Activated CD8-positive, alpha-beta memory T cell treated with anti-CD3 and anti-CD28 coated beads for 4 hours (primary cell): ENCODE measurements at regions not wholly inside any gene's neighbourhood (a gene's known extent, or its start where the extent isn't known, plus 50 kb on each side); places are given as distances from the start of the nearest gene placed in this dataset.
"Not testable (repeated sequence)": the region's sequence is repeated elsewhere in the genome, so short reads cannot be mapped to it uniquely, and the experiment has no call there.

Source experiments
- DNase-seq, 2 donors: peaks; one replicate each; pipeline ENCODE4 v3.0.0-alpha.2; 2020; ENCODE audit warnings: low read depth in 2 of 2

DNA sequence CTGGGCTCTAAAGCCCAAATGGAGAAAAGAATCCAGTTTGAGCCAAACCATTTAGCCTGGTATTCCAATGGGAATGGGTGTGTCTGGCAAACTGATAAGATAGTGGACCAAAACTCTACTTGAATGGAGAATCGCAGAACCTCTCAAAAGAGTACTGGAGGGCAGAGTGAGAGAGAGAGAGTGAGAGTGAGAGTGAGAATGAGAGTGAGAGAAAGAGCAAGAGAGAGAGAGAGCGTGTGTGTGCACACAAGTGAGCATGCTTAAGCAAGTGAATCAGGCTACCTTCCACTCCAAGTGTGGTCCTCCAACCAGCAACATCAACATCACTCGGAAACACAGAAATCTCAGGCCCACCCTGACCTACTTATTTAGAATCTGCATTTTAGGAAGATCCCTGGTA is 58.8 kb downstream of the UQCRFS1 start:
- no peak for DNase-seq

DNA sequence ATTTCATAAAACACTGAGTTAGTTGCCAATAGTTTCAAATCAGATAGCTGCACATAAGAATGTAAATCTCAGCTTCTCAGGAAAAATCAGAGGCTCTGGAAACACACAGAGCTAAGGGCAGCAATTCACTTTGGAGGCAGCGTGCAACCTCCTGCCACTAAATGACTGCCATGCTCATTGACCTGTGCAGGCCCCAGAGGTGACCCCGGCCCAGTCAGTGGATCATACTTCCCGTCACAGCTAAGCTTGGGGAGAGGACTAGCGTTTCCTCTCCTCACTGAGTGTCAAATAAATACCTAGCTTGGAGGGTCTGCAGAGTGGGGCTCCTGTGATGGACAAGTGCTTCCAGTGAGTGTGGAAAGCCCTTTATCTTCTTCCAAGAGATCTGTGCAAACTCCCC is 67.2 kb downstream of the UQCRFS1 start:
- no peak for DNase-seq

DNA sequence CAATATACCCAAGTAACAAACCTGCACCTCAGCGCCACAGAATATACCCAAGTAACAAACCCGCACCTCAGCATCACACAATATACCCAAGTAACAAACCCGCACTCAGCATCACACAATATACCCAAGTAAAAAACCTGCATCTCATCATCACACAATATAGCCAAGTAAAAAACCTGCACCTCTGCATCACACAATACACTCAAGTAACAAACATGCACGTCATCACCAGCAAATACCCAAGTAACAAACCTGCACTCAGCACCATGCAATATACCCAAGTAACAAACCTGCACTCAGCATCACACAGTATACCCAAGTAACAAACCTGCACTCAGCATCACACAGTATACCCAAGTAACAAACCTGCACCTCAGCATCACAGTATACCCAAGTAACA is 69.8 kb downstream of the UQCRFS1 start:
- no peak for DNase-seq

DNA sequence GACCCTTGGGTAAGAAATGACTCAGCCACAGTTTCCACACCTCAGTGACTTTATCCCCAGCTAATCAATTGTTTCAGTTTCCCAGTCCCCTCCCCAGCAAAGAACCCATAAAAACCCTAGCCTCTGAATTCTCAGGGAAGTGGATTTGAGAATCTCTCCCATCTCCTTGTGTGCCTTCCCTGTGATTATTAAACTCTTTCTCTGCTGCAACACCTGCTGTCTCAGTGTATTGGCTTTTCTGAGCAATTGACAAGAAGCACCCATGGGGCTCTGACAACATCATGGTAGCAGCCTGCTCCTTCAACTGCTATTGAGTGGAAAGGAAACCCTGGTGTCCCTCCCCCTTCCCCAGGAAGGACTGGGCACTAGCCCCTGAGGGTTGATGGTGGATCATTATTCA is 73.7 kb downstream of the UQCRFS1 start:
- no peak for DNase-seq

DNA sequence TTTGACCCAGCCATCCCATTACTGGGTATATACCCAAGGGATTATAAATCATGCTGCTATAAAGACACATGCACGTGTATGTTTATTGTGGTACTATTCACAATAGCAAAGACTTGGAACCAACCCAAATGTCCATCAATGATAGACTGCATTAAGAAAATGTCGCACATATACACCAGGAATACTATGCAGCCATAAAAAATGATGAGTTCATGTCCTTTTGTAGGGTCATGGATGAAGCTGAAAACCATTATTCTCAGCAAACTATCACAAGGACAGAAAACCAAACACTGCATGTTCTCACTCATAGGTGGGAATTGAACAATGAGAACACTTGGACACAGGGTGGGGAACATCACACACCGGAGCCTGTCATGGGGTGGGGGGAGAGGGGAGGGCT is 74.7 kb downstream of the UQCRFS1 start:
- DNase-seq: not testable (repeated sequence)

DNA sequence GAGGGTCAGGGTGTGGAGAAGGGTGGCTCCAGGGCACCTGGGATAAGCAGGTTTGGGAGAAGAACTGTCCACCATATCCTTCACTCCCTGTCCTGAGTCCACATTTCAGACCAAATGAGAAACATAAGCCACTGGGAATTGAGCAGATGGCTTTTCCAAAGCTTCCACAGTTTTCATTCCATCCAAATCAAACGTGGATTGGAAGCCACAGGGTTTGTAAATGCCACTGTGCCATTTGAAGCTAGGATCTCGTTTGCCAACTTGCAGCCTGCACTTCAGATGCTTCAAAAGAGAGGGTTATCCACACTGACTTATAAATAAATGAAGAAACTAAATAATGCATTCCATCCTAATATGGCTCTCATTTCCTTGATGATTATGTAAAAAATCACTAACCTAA is 81.5 kb downstream of the UQCRFS1 start:
- no peak for DNase-seq

- DNase-seq: no peak
Measured at GRCh38 chr19:29129148-29129547, 83.8 kb downstream of the UQCRFS1 start.

DNA sequence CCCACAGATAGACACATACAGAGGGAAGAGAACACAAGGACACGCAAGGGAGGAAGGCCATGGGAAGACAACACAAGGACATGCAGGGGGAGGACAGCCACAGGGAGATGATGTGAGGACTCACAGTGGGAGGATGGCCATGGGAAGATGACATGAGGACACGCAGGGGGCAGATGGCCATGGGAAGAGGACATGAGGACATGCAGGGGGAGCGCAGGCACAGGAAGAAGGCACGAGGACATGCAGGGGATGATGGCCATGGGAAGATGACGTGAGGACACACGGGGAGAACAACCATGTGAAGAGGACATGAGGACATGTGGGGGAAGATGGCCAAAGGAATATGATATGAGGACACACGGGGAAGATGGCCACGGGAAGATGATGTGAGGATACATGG is 84.7 kb downstream of the UQCRFS1 start:
- DNase-seq: no peak

GRCh38 chr19:29122185-29122584 is 90.8 kb downstream of the UQCRFS1 start:
- DNase-seq: no peak

DNA sequence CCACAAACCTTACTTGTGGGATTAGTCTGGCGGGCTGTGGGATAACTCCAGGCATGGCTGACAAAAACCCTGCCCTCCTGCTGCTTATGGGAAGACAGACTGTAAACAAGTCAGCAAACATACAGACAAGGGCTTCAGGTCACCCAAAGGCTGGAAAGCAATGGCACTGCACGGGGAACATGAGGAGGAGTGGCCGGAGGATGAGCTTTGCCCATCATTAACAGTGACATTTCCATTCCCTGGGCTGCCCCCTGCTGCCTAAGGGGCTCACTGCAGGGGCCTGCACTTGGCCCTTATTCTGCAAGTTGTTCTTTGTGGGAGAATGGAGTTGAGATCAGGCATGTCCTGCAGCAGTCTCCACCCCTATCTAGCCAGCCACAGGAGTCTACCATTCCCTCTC is 91.3 kb downstream of the UQCRFS1 start:
- DNase-seq: no peak

DNA sequence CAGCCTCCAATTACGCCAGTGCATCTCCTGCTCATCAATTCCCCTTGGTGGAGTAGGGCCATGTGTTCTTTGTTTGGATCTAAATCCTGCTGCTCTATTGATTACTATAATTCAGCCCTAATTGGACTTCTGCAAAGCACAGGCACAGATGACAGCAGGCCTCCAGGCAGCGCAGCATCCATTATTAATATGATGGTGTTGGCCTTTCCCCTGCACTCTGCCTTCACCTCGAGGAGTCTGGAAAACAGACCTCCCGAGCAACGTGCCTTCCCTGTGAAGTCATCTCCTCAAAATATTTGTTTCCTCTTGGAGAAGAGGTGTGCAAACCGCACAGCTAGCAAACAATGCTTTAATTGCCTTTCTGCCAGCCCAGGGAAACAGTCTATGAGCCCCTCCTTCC is 92.5 kb downstream of the UQCRFS1 start:
- DNase-seq: no peak

GRCh38 chr19:29119590-29119989 is 93.4 kb downstream of the UQCRFS1 start:
- DNase-seq: no peak

DNA sequence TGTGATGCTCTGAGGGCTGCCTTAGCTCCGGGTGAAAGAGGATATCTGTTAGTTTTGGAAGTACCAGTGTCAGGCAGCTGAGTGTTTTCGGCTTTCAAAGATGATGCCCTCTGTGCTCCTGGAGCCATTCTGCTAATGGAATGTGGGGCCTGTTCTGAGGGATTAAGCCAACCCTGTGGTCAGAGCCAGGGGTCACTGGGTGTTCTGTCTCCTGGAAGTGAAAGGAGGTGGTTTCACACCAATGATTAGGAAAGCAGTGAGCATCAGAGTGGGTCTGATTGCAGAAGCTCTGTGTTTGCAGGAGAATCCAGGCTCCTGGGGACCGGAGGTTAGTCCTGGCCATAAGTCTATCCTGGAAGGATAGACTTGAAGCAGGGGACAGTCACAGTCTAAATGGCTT is 94.6 kb downstream of the UQCRFS1 start:
- DNase-seq: no peak

DNA sequence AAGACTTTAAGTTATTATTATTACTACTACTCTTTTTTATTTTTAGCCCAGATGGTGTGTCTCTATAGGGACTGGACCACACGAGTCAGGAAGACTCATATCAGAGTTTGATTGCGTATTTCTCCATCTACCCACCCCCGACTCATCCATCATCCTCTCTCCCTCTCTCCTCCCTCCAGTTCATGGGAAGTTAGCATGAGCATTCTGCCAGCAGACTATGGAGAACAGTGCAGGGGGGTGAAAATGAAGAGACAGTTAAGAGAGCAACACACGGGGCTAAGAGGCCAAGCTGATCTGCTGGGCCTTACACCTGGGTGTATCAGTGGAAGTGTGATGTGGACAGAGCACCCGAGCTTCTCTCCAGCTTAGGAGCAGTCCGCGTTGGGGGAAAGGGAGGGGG is 95.0 kb downstream of the UQCRFS1 start:
- no peak for DNase-seq

- DNase-seq: no peak
Measured at GRCh38 chr19:29115181-29115580, 97.8 kb downstream of the UQCRFS1 start.

DNA sequence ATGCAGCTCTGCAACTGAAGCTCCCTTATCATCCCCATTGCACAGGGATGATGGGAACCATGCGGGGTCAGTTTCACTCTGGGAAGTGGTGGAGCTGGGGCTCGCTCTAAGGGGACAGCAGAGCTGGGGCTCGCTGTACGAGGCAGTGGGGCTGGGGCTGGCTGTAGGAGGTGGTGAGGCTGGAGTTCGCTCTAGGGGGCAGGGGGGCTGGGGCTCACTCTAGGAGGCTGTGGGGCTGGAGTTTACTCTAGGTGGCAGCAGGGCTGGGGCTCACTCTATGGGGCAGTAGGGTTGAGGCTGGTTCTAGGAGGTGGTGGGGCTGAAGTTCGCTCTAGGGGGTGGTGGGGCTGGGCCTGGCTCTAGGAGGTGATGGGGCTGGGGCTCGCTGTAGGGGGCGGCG is 99.1 kb downstream of the UQCRFS1 start:
- DNase-seq: no peak

GRCh38 chr19:29111576-29111975 is 101.4 kb downstream of the UQCRFS1 start:
- no peak for DNase-seq

- no peak for DNase-seq
Measured at GRCh38 chr19:29107831-29108230, 105.1 kb downstream of the UQCRFS1 start.

GRCh38 chr19:29106346-29106885 is 106.5 kb downstream of the UQCRFS1 start:
- no peak for DNase-seq

DNA sequence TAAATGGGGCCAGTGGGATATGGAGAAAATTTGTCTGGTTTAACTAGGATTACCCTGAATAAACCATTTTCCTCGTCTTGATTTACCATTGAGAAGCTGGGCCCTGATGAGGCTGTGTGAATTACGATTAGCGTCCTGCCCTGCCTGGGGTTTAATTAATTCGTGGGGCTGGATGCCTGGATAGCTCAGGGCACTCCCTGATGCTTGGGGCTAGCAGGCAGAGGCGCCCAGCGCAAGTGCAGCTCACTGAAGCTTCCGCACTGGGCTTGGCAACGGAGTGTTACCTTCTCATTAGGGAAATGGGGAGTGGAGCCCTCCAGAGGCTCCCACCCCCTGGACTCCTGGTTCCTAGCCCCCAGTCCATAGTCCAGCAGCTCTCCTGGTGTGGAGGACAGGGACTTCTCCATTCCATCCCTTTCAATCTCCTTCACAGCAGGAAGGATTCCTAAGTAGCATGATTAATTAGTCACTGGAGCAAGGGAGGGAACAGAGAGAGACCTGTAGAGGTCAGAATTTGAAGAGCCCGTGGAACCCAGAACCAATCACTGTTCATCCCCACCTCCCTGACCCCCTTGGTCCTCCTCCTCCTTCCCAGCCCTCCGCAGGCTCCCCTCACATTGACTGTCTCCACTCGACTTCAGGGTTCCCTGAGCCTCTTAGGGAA is 107.2 kb downstream of the UQCRFS1 start:
- DNase-seq: no peak

DNA sequence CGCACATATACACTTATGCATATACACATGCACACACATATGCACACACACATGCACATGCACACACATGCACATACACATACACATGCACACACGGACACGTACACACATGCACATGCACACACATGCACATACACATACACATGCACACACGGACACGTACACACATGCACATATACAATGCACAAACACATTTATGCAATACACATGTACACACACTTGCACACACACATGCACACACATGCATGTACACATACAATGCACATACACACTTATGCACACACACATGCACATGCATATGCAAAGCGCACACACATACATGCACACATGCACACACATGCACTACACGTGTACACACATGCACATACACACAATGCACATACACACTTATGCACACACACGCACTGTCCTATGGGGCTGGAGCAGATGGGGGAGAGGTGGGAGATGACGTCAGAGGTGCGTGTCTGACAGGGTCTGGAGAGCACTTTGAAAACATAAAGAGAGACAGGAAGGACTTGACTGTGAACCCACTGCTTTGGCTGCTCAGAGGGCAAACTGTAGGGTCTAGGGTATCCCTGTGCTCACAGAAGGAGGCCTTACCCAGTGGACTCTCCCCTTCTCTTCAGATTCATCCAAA is 108.2 kb downstream of the UQCRFS1 start:
- no peak for DNase-seq

GRCh38 chr19:29098863-29099481 is 114.0 kb downstream of the UQCRFS1 start:
- no peak for DNase-seq

DNA sequence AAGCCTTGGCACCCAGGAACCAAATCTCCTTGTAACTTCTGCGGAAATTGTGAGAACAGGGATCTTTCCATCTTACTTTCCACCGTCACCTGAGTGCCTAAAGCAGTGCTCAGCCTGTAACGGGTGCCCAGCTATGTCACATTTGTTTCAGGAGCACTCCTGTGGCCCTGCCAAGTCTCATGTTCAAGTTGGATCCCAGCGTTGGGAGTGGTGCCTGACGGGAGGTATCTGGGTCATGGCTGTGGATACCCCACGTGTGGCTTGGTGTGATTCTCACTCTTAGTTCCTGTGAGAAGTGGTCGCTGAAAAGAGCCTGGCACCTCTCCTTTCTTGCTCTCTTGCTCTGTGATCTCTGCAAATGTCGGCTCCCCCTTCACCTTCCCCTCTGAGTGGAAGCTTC is 114.9 kb downstream of the UQCRFS1 start:
- DNase-seq: no peak
